Trophoblast cell (in vitro differentiated cells and primary cell): ENCODE measurements at regions not wholly inside any gene's neighbourhood (a gene's known extent, or its start where the extent isn't known, plus 50 kb on each side); places are given as distances from the start of the nearest gene placed in this dataset.
A peak's percentile ranks its signal among the peaks of the same experiment; 100 is the strongest.
"Not testable (repeated sequence)": the region's sequence is repeated elsewhere in the genome, so short reads cannot be mapped to it uniquely, and the experiment has no call there.

Source experiments
- DNase-seq, 2 donors: peaks; one replicate each; pipeline ENCODE4 v3.0.0-alpha.2; 2016
- H2AFZ ChIP-seq: 2 replicates; pipeline ENCODE4 v1.6.1; 2013; ENCODE audit warnings: low read length, moderate library complexity, mild to moderate bottlenecking; ENCODE audit not compliant: insufficient read depth, poor library complexity
- H2AK5ac ChIP-seq: 2 replicates; pipeline ENCODE4 v1.6.1; 2013; ENCODE audit warnings: mild to moderate bottlenecking, low read length
- H2BK120ac ChIP-seq: 2 replicates; pipeline ENCODE4 v1.6.1; 2013; ENCODE audit warnings: low read length, mild to moderate bottlenecking, moderate library complexity; ENCODE audit not compliant: insufficient read depth, poor library complexity
- H2BK12ac ChIP-seq: 2 replicates; pipeline ENCODE4 v1.6.1; 2013; ENCODE audit warnings: mild to moderate bottlenecking, low read length, moderate library complexity
- H2BK5ac ChIP-seq: 2 replicates; pipeline ENCODE4 v1.6.1; 2013; ENCODE audit warnings: low read length, low read depth, moderate library complexity, mild to moderate bottlenecking; ENCODE audit not compliant: poor library complexity
- H3K14ac ChIP-seq: 2 replicates; pipeline ENCODE4 v1.6.1; 2013; ENCODE audit warnings: mild to moderate bottlenecking, low read length
- H3K18ac ChIP-seq: 2 replicates; pipeline ENCODE4 v1.6.1; 2013; ENCODE audit warnings: mild to moderate bottlenecking, low read length
- H3K23ac ChIP-seq: 2 replicates; pipeline ENCODE4 v1.6.1; 2013; ENCODE audit warnings: low read length
- H3K27ac ChIP-seq: 2 replicates; pipeline ENCODE4 v1.5.1; 2013; ENCODE audit warnings: low read depth, mild to moderate bottlenecking, inconsistent platforms, low read length, moderate library complexity
- H3K27me3 ChIP-seq: 2 replicates; pipeline ENCODE4 v1.6.1; 2013; ENCODE audit warnings: inconsistent platforms, mild to moderate bottlenecking, low read length, moderate library complexity; ENCODE audit not compliant: insufficient read depth
- H3K36me3 ChIP-seq, 2 experiments: 1 replicate in 1 of 2; 2 replicates in 1 of 2; pipeline ENCODE4 v1.6.1; 2013; ENCODE audit warnings: low read length in 2 of 2, mild to moderate bottlenecking in 2 of 2, moderate library complexity in 1 of 2; ENCODE audit not compliant: insufficient read depth in 2 of 2, control insufficient read depth in 1 of 2
- H3K4ac ChIP-seq: 2 replicates; pipeline ENCODE4 v1.6.1; 2013; ENCODE audit warnings: low read depth, mild to moderate bottlenecking, low read length, moderate library complexity
- H3K4me1 ChIP-seq, 2 experiments: 1 replicate in 1 of 2; 2 replicates in 1 of 2; pipeline ENCODE4 v1.6.1; 2013; ENCODE audit warnings: low read length in 2 of 2, mild to moderate bottlenecking in 2 of 2, moderate library complexity in 1 of 2; ENCODE audit not compliant: insufficient read depth in 2 of 2, control insufficient read depth in 1 of 2
- H3K4me2 ChIP-seq: 2 replicates; pipeline ENCODE4 v1.6.1; 2013; ENCODE audit warnings: inconsistent platforms, mild to moderate bottlenecking, low read length, moderate library complexity
- H3K4me3 ChIP-seq: 2 replicates; pipeline ENCODE4 v1.5.1; 2013; ENCODE audit warnings: mild to moderate bottlenecking, low read depth, low read length, inconsistent platforms
- H3K79me1 ChIP-seq: one replicate; pipeline ENCODE4 v1.6.1; 2013; ENCODE audit warnings: low read length
- H3K79me2 ChIP-seq: 2 replicates; pipeline ENCODE4 v1.6.1; 2013; ENCODE audit warnings: low read length, mild to moderate bottlenecking; ENCODE audit not compliant: control insufficient read depth, insufficient read depth, poor library complexity
- H3K9ac ChIP-seq: 2 replicates; pipeline ENCODE4 v1.6.1; 2013; ENCODE audit warnings: mild to moderate bottlenecking, low read length
- H3K9me3 ChIP-seq: 2 replicates; pipeline ENCODE4 v1.6.1; 2013; ENCODE audit warnings: low read depth, mild to moderate bottlenecking, control low read depth, inconsistent platforms, low read length; ENCODE audit not compliant: insufficient read depth
- H4K12ac ChIP-seq: 2 replicates; pipeline ENCODE4 v1.6.1; 2013; ENCODE audit warnings: low read depth, mild to moderate bottlenecking, low read length, moderate library complexity
- H4K8ac ChIP-seq: 2 replicates; pipeline ENCODE4 v1.6.1; 2013; ENCODE audit warnings: low read depth, mild to moderate bottlenecking, low read length, moderate library complexity
- H4K91ac ChIP-seq: one replicate; pipeline ENCODE4 v1.6.1; 2013; ENCODE audit warnings: low read depth, mild to moderate bottlenecking, low read length, moderate library complexity
- WGBS: extraction: QIAGEN DNeasy Blood & Tissue Kit; methylation state at CpG from one replicate; pipeline ENCODE4 v1.1.7; 2013; ENCODE audit warnings: missing lambda C conversion rate; ENCODE audit not compliant: insufficient read length, insufficient coverage; ENCODE audit errors: extremely low coverage; 5-methylcytosine and 5-hydroxymethylcytosine counted together

DNA sequence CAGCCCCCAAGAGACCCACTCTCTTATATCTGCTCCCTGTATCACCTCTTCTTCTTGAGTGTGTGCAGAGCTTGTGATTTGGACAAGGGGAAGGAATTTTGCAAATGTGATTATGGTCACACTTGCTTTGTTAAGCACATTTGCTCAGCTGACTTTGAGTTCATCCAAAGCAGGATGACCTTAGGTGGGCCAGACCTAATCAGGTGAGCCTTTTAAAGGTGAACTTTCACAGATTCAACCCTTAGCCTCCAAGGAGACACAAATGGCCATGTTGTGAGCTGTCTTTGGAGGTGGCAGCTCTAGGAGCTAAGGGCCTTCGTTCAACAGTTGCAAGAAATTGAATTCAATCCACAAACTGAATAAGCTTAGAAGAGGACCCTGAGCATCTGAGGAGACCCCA, 147.8 kb downstream of the DEFB131A start:
- H2BK5ac ChIP-seq = no peak overlapping the region
- no peak overlapping the region for H3K4me3 ChIP-seq
- no peak overlapping the region for H3K4ac ChIP-seq
- no peaks in the 10 kb centered on the region for H3K36me3 ChIP-seq
- no peak overlapping the region for H3K23ac ChIP-seq
- H2BK120ac ChIP-seq = no peak overlapping the region
- DNase-seq = no peak
- WGBS = no CpG with 5 or more reads among the region's 1 CpG
- H4K12ac ChIP-seq = no peak overlapping the region
- H3K79me2 ChIP-seq = no peaks in the 10 kb centered on the region
- H2AFZ ChIP-seq = no peak overlapping the region
- no peak overlapping the region for H2AK5ac ChIP-seq
- no peaks in the 10 kb centered on the region for H3K9me3 ChIP-seq
- no peaks in the 10 kb centered on the region for H3K79me1 ChIP-seq
- H3K4me1 ChIP-seq = no peaks in the 10 kb centered on the region
- no peak overlapping the region for H3K27ac ChIP-seq
- no peak overlapping the region for H4K91ac ChIP-seq
- H3K18ac ChIP-seq = no peak overlapping the region
- no peak overlapping the region for H3K9ac ChIP-seq
- H3K4me2 ChIP-seq = no peak overlapping the region
- no peak overlapping the region for H3K14ac ChIP-seq
- no peaks in the 10 kb centered on the region for H3K27me3 ChIP-seq
- no peak overlapping the region for H2BK12ac ChIP-seq
- no peak overlapping the region for H4K8ac ChIP-seq

DNA sequence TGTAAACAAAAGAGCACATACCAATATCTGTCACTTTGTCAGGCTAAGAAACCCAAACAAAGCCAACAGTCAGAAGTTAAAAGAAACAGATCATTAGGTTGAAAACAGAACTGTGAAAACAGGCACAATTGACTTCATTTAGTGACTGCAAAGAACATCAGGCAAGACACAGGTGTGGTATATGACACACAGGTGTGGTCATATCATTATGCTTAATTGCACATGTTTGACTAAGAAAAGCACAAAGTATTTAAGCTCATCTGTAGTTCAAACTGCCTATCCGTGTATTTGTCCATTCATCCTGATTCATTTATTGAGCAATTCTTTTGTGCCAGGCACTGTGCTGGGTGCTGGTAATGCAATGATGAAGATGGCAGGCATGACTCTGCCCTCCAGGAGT, 150.7 kb downstream of the DEFB131A start:
- no CpG with 5 or more reads among the region's 1 CpG for WGBS
- Histone ChIP-seq H3K79me2 (no peaks in the 10 kb centered on the region), H2AFZ (no peak overlapping the region), H3K27me3 (no peaks in the 10 kb centered on the region), H3K4me1 (no peaks in the 10 kb centered on the region), H3K27ac (no peak overlapping the region), H2AK5ac (no peak overlapping the region), H2BK12ac (no peak overlapping the region), H4K8ac (no peak overlapping the region), H3K9ac (no peak overlapping the region), H3K36me3 (no peaks in the 10 kb centered on the region), H3K23ac (no peak overlapping the region), H3K9me3 (no peaks in the 10 kb centered on the region), H3K79me1 (no peaks in the 10 kb centered on the region), H3K14ac (no peak overlapping the region), H3K18ac (no peak overlapping the region), H2BK5ac (no peak overlapping the region), H3K4me2 (no peak overlapping the region), H3K4ac (no peak overlapping the region), H4K12ac (no peak overlapping the region), H4K91ac (no peak overlapping the region), H2BK120ac (no peak overlapping the region), H3K4me3 (no peak overlapping the region)
- no peak for DNase-seq

GRCh38 chr4:9595531-9595930, 151.3 kb downstream of the DEFB131A start:
- H3K4me1 ChIP-seq, H3K79me1 ChIP-seq, H3K4ac ChIP-seq, H3K27me3 ChIP-seq, H2AFZ ChIP-seq, H2AK5ac ChIP-seq, H2BK12ac ChIP-seq, H3K4me3 ChIP-seq, H4K8ac ChIP-seq, H3K27ac ChIP-seq, H3K9me3 ChIP-seq, H3K14ac ChIP-seq, H4K91ac ChIP-seq, H2BK120ac ChIP-seq, H3K18ac ChIP-seq, H3K9ac ChIP-seq, H3K23ac ChIP-seq, H3K4me2 ChIP-seq, H3K36me3 ChIP-seq, H2BK5ac ChIP-seq, H3K79me2 ChIP-seq, H4K12ac ChIP-seq: not testable (repeated sequence)
- peak in 1 of 2 donors; percentile 13 for DNase-seq
- WGBS = no CpG with 5 or more reads among the region's 1 CpG

- Histone ChIP-seq H4K12ac (no peak overlapping the region), H3K9ac (no peak overlapping the region), H3K4me1 (no peaks in the 10 kb centered on the region), H4K8ac (no peak overlapping the region), H3K9me3 (no peaks in the 10 kb centered on the region), H3K4ac (no peak overlapping the region), H3K27ac (no peak overlapping the region), H3K27me3 (no peaks in the 10 kb centered on the region), H3K4me3 (no peak overlapping the region), H2AFZ (no peak overlapping the region), H4K91ac (no peak overlapping the region), H2BK12ac (no peak overlapping the region), H2AK5ac (no peak overlapping the region), H3K36me3 (no peaks in the 10 kb centered on the region), H3K14ac (no peak overlapping the region), H3K4me2 (no peak overlapping the region), H3K18ac (no peak overlapping the region), H2BK5ac (no peak overlapping the region), H3K79me2 (no peaks in the 10 kb centered on the region), H3K79me1 (no peaks in the 10 kb centered on the region), H2BK120ac (no peak overlapping the region), H3K23ac (no peak overlapping the region)
- no CpG with 5 or more reads among the region's 1 CpG for WGBS
- no peak for DNase-seq
These were observed 155.1 kb downstream of the DEFB131A start for GRCh38 chr4:9599266-9599665.
